GM23248 (cell line): ENCODE measurements at regions not wholly inside any gene's neighbourhood (a gene's known extent, or its start where the extent isn't known, plus 50 kb on each side); places are given as distances from the start of the nearest gene placed in this dataset.

ENCODE experiments used
- EZH2 ChIP-seq: fragments of 200-600 bp; sonication (generic); IDR thresholded peaks from 2 replicates; pipeline ENCODE4 v1.6.1; 2018; ENCODE audit warnings: antibody characterized with exemption, mild to moderate bottlenecking; ENCODE audit not compliant: insufficient read depth, poor library complexity, severe bottlenecking
- EZH2phosphoT487 ChIP-seq: fragments of 200-600 bp; sonication (generic); IDR thresholded peaks from 2 replicates; pipeline ENCODE4 v1.6.1; 2018; ENCODE audit warnings: antibody characterized with exemption, moderate library complexity, mild to moderate bottlenecking, low read depth; ENCODE audit not compliant: insufficient read depth

GRCh38 chrX:45811326-45811725, 610.6 kb upstream of the DIPK2B start:
- TF ChIP-seq EZH2 (no peak), EZH2phosphoT487 (no peak)
